HG02763 (cell line): ENCODE measurements at regions not wholly inside any gene's neighbourhood (a gene's known extent, or its start where the extent isn't known, plus 50 kb on each side); places are given as distances from the start of the nearest gene placed in this dataset.
"Not testable (repeated sequence)": the region's sequence is repeated elsewhere in the genome, so short reads cannot be mapped to it uniquely, and the experiment has no call there.

Experiments used
- ATAC-seq: cut with Tn5 transposase; IDR thresholded peaks from one replicate; pipeline ENCODE4 v1.9.1; 2021; ENCODE audit warnings: mild to moderate bottlenecking, moderate library complexity; ENCODE audit not compliant: unreplicated experiment

GRCh38 chr10:129043691-129044090 is 423.4 kb upstream of the MGMT start:
- no peak for ATAC-seq

GRCh38 chr10:129045599-129045998 is 421.4 kb upstream of the MGMT start:
- ATAC-seq, result no peak

- ATAC-seq, result no peak
Observed at GRCh38 chr10:129046065-129046681, 420.9 kb upstream of the MGMT start.

GRCh38 chr10:129046962-129047361 is 420.1 kb upstream of the MGMT start:
- ATAC-seq, result no peak

- ATAC-seq, result no peak
Observed at GRCh38 chr10:129047600-129047999, 419.4 kb upstream of the MGMT start.

GRCh38 chr10:129048513-129048912 is 418.5 kb upstream of the MGMT start:
- ATAC-seq, result no peak

- no peak for ATAC-seq
Observed at GRCh38 chr10:129049501-129049900, 417.5 kb upstream of the MGMT start.

- ATAC-seq, result no peak
Observed at GRCh38 chr10:129055225-129055624, 411.8 kb upstream of the MGMT start.

GRCh38 chr10:129055986-129056385 is 411.1 kb upstream of the MGMT start:
- ATAC-seq, result no peak

GRCh38 chr10:129056734-129057689 is 410.0 kb upstream of the MGMT start:
- ATAC-seq, result no peak

- peak; percentile 92 for ATAC-seq
Observed at GRCh38 chr10:129057856-129058663, 409.0 kb upstream of the MGMT start.

GRCh38 chr10:129058664-129059155 is 408.3 kb upstream of the MGMT start:
- no peak for ATAC-seq

GRCh38 chr10:129059977-129060376 is 407.1 kb upstream of the MGMT start:
- no peak for ATAC-seq

GRCh38 chr10:129063212-129063611 is 403.8 kb upstream of the MGMT start:
- no peak for ATAC-seq

- ATAC-seq, result no peak
Observed at GRCh38 chr10:129063877-129064276, 403.2 kb upstream of the MGMT start.

GRCh38 chr10:129066529-129066928 is 400.5 kb upstream of the MGMT start:
- ATAC-seq, result not testable (repeated sequence)

GRCh38 chr10:129071411-129071810 is 395.6 kb upstream of the MGMT start:
- ATAC-seq, result not testable (repeated sequence)

- no peak for ATAC-seq
Observed at GRCh38 chr10:129074939-129075338, 392.1 kb upstream of the MGMT start.

GRCh38 chr10:129075508-129075907 is 391.5 kb upstream of the MGMT start:
- ATAC-seq, result no peak

- ATAC-seq, result no peak
Observed at GRCh38 chr10:129075927-129076326, 391.1 kb upstream of the MGMT start.

- ATAC-seq, result no peak
Observed at GRCh38 chr10:129078346-129078745, 388.7 kb upstream of the MGMT start.
